GM12873 (cell line): ENCODE measurements at regions not wholly inside any gene's neighbourhood (a gene's known extent, or its start where the extent isn't known, plus 50 kb on each side); places are given as distances from the start of the nearest gene placed in this dataset.

Experiments used
- TF ChIP-seq, protein P1 (sequence below): IDR thresholded peaks from 2 replicates; pipeline ENCODE4 v1.5.1; 2012; ENCODE audit warnings: low read depth, mild to moderate bottlenecking, moderate library complexity, low read length, control low read depth; ENCODE audit not compliant: insufficient read depth; ENCODE audit errors: missing control alignments

DNA sequence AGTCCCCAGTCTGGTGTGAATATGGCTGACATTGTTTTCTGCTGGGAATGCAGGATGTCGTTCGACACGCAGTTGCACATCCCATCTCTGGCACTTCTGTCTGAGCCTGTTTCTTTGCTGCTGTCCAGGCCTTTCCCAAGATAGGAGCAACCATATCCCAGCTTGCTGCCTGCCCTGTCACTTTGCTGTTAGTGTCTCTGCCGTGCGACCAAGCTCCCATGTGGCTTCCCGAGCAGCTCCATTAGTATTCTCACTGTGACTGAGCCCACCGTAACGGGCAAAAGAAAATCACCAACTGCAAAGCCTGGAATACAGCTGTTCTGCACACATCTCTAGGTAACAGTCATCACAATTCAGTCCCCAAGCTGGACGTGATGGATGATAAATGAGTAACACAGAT, 66.0 kb upstream of the CPSF6 start:
- TF ChIP-seq, protein P1, sequence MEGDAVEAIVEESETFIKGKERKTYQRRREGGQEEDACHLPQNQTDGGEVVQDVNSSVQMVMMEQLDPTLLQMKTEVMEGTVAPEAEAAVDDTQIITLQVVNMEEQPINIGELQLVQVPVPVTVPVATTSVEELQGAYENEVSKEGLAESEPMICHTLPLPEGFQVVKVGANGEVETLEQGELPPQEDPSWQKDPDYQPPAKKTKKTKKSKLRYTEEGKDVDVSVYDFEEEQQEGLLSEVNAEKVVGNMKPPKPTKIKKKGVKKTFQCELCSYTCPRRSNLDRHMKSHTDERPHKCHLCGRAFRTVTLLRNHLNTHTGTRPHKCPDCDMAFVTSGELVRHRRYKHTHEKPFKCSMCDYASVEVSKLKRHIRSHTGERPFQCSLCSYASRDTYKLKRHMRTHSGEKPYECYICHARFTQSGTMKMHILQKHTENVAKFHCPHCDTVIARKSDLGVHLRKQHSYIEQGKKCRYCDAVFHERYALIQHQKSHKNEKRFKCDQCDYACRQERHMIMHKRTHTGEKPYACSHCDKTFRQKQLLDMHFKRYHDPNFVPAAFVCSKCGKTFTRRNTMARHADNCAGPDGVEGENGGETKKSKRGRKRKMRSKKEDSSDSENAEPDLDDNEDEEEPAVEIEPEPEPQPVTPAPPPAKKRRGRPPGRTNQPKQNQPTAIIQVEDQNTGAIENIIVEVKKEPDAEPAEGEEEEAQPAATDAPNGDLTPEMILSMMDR: no peak

DNA sequence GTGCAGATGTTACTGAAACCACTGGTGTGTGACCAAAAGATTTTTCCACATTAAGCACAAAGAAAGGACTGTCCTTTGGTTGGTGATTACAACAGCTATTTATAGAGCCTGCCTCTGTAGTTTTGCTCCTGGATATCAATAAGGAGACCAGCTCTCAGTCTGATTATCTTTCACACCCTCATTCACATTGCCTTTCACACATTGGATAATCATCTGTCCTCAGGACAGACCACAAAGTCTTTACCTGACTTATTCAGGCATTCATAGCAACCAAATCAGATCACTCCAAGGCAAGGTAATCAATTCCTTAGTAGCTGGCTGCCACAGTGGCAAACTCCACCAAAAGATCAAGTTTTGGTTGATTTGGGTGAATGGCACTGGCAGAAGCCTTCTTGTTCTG, 59.6 kb upstream of the CPSF6 start:
- TF ChIP-seq, protein P1: no peak

DNA sequence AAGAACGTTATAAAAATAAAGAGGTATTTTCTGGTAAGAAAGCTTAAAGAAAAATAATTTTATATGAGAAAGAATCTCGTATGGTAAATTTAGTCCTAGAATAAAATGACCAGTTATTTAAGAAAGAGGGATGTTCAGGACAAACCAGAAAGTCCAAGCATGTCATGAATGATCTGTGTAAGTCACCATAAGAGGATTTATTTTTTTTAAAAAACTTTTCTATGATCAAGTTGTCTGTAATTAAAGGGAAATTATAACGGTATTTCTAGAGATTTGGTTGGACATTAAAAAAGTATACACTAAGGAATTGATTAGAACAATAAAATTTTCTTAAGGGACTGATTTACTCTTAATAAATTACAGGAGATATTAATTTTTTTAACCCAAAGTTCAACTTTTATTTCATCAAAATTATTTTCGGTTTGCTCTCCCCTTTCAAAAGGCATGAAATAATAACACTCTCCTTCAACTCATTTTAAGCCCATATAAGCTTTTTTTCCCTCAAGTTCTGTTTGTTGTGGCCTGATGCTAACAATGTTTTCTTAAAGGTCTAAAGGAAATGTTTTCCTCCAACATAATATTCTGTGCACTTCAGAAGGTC, 49.9 kb upstream of the CPSF6 start:
- TF ChIP-seq, protein P1: no peak
